HG03039 (cell line): ENCODE measurements at regions not wholly inside any gene's neighbourhood (a gene's known extent, or its start where the extent isn't known, plus 50 kb on each side); places are given as distances from the start of the nearest gene placed in this dataset.

Experiments
- ATAC-seq: cut with Tn5 transposase; IDR thresholded peaks from one replicate; pipeline ENCODE4 v1.9.1; 2021; ENCODE audit warnings: mild to moderate bottlenecking, moderate library complexity; ENCODE audit not compliant: unreplicated experiment

DNA sequence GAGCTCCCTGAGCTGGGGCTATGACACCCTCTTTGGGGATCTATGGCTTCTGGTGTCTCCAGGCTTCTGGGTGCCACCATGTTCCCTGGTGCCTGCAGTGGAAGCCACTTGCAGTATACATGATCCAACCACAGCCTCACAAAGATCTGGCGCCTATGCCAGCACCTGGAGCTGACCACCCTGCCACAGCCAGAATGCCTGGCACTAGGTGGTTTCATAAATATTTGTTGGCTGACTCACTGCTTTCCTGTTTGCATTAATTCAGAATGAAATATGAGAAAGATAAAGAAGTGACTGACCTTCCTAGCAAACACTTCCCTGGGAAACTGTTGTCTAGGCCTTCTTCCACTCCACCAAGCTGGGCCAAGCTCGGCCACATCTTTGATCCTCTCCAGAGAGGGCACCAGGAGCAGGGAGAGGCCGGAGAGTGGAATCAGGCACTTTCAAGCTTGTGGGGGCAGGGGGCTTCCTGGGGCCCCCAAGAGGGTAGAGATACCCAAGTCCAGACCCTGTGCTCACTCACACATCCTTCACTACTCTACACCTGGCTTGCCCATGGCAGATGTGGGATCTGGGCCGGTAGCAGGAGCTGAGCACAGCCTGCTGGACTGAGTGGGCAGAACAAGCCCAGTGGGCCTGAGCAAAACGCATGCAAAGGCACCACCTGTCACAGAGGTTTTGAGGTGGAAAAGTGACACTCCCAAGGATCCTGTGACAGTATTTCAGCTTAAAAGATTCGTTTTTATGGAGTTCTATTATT lies 565.7 kb downstream of the SLC4A3 start:
- ATAC-seq: no peak

GRCh38 chr2:220194630-220195584 lies 567.5 kb downstream of the SLC4A3 start:
- ATAC-seq: no peak

GRCh38 chr2:220198896-220199295 lies 571.5 kb downstream of the SLC4A3 start:
- ATAC-seq: no peak

- ATAC-seq: no peak
These were observed 574.6 kb downstream of the SLC4A3 start for GRCh38 chr2:220202066-220202465.

- no peak for ATAC-seq
These were observed 581.7 kb downstream of the SLC4A3 start for GRCh38 chr2:220209093-220209492.

DNA sequence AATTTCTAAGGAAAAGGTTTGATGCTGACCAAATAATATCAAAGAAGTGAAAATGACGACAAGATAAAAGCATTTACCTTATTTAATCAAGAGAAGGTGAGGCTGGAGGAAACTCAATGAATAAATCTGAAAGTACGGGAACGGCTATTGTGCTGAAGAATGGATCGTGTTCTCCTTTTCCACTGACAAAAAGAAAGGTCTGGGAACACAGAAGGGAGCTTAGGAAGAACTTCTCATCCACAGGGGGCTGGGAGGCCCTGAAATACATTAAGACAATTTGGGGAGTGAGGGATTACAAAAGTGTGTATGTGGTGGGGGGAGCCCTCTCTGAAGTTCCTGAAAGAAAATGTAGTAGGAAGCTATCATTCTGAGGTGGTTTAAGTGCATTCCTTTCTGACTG lies 582.3 kb downstream of the SLC4A3 start:
- ATAC-seq: no peak

DNA sequence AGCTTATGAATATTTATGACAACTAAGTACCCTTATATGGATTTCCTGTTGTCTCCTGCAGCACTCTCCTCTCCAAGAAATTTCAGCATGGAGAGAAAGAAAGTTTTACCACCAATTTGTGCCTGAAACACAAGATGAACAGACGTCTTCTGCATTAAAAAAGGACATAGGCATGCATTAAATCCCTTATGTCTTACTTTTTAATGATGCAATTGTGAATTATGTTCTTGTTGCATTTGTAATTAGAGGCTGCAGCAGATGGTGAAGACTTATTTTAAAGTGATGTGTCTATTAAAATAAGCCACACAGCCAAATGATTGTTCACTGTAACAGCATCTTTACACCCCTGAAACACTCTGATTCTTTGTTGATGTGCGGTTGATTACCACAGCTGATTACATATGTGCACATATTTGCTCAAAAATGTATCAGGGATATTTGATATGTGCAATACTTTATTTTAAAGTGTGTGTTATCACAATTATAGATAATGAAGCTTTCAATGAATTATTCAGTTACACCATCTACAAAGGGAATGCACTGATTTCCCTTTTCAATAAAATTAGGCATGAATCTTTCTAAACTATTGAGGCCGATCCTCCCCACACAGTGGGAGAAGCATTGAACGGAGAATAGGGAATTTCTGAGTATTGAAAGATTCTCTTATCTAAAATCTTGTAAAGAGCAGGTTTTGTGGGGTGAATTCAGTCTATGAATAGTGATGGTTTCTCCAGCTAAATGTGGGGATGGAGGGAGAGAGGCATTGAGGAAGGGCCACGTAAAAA lies 585.1 kb downstream of the SLC4A3 start:
- ATAC-seq: no peak

GRCh38 chr2:220215785-220216184 lies 588.4 kb downstream of the SLC4A3 start:
- ATAC-seq: no peak

DNA sequence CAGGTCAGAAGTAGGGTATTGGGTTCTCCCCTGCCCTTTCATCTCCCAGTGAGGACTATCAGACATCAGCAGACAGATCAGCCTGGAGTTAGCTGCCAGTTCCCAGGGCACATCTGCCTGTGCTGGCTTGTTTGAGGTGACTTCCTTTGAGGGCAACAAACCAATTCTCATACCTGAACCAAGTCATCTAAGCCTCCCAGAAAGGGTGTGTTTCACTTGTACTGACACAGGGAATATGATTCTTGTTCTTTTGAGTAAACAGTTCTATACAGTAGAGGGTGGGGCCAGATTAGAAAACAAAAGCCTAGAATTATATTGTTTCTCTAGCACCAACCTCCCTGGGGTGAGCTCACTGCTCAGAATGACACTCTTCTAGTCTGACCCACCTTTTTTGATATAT lies 591.9 kb downstream of the SLC4A3 start:
- no peak for ATAC-seq

GRCh38 chr2:220220009-220220408 lies 592.6 kb downstream of the SLC4A3 start:
- no peak for ATAC-seq

DNA sequence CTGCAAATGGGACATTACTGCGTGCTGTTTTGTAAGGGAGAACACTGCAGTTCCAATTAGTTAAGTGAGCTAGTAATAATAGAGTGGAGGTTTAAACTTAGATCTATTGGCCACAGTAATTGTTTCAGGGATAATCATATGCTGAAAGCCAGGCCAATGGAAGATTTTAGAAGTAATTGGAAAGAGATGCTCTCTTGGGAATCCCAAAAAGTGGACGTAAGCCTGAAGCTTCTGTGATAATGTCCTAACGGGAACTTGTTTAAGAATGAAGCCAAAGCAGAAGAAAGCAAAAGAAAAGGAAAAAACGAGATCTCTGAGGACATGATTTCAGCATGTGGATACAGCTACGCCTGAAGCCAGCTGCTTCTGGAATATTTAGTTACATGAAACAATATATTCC lies 594.6 kb downstream of the SLC4A3 start:
- ATAC-seq: no peak

- ATAC-seq: no peak
These were observed 597.5 kb downstream of the SLC4A3 start for GRCh38 chr2:220224691-220225543.

DNA sequence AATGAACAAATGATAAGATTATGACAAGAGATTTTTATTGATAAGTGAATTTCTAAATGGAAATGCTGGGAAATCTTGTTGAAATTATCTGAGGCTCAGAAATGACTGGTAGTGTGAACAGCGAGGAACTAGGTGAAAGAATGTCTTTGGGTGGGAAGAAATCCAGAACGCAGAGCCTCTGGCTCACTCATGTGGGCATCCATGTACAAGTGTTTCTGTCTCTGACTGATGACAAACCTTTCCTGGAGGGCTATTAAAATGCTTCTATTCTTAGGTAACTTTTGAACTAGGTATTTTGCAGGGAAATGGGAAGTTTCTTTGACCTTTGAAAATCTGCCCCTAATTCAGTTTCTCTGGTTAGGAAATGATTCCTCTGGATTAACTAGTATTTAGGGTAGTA lies 598.6 kb downstream of the SLC4A3 start:
- ATAC-seq: no peak

GRCh38 chr2:220226546-220226945 lies 599.1 kb downstream of the SLC4A3 start:
- no peak for ATAC-seq

DNA sequence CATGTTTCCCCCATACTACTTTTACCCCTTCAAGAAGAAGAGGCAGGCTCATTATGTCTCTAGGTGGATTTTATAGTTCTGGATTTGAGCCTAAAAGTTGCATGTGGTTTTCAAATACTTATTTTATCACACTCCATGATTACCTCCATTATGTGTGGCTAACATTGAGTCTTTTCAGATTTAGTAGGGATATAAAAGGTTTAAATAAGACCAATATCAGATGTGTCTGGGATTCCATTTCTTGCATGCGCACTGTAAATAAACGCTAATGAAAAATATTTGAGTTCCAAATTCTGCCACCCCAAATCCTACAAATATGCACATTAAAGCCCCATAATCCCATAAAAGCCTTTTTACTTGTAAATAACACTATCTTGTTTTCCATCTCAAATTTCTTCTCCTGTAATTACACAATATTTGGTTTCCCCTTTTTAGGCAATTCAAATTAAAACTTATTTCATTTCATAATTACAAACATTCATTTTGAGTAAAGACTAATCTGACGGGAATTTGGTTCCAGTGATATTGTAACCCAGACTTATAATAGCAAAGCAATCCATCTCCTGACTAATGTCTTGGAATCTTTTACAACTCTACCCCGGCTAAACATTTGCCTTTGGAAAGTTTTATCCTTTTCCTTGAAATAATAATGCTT lies 600.0 kb downstream of the SLC4A3 start:
- ATAC-seq: no peak

- ATAC-seq: no peak
These were observed 601.0 kb downstream of the SLC4A3 start for GRCh38 chr2:220228310-220229006.

DNA sequence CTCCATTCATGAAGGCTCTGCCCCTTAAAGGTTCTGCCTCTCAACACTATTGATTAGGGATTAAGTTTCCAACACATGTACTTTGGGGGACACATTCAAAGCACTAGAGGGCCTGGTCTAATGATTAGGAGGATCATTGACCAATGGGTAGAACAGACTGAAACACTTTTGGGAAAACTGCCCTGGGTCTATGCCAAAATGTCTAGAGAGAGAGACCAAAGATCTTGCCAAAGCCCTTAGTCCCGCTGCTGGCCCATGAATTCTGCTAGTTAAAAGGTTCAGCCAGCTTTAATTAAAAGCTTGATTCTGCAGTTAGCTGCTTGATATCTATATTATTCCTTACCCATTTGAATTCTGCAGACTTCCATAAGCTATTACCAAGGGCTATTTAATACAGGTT lies 613.2 kb downstream of the SLC4A3 start:
- no peak for ATAC-seq

DNA sequence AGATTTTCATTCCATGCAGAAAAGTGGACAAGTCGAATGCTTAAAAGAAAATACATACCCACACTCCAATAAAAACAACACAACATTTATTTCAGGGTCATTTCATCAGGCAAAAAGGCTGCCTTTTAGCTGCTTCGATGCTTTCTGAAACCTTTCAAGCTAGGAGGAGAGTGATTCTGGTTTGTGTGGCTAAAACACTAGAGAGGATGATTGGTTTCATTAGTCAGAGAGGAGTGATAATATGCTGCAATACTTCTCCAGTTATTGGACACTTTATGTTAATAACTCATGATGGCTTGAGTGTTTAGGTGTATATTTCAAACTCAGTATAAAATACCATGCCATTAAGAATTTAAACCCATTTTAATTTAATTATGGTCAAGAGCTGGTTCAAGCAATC lies 614.0 kb downstream of the SLC4A3 start:
- no peak for ATAC-seq

DNA sequence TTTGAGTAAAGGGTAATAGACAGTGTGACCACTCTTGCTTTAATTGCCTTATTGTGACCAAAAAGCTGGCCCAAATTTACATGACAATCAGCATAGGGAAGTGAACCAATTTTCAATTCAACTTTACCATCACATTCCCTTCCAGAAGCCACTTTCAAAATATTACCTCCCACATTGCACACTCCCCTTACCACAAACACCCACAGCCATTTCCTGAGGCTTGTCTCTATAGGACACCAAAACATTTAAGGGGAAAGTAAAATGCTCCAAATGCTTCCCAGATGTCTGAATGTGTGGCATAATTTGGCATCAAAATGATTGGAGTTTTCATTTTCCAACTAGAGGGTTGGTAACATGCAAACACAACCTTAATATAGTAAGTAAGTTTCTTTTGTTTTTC lies 616.1 kb downstream of the SLC4A3 start:
- no peak for ATAC-seq
